DMS153 (cell line): ENCODE measurements at regions not wholly inside any gene's neighbourhood (a gene's known extent, or its start where the extent isn't known, plus 50 kb on each side); places are given as distances from the start of the nearest gene placed in this dataset.

Experiments
- DNase-seq: peaks from one replicate; lab custom pipeline; 2025; lab: John Stamatoyannopoulos, UW

GRCh38 chr20:63056236-63057170 lies 49.7 kb upstream of the BHLHE23 start:
- no peak for DNase-seq
